ENCODE measurements at regions not wholly inside any gene's neighbourhood (a gene's known extent, or its start where the extent isn't known, plus 50 kb on each side); places are given as distances from the start of the nearest gene placed in this dataset.

GRCh38 chr1:41999884-42000283 is 81.2 kb upstream of the HIVEP3 start:
- TF ChIP-seq CTCF (IDR thresholded peaks at IDR 0.05; ENCODE audit: control insufficient read depth, insufficient read depth, low read depth, low read length, missing control alignments) = no peak
- no peak overlapping the region for H3K4me3 ChIP-seq (ENCODE audit: control insufficient read depth, low read depth, low read length)
- no peak for DNase-seq (ENCODE audit: low read depth)

- no peak for DNase-seq (ENCODE audit: low read depth)
- TF ChIP-seq CTCF (IDR thresholded peaks at IDR 0.05; ENCODE audit: control insufficient read depth, insufficient read depth, low read depth, low read length, missing control alignments) = no peak
- no peak overlapping the region for H3K4me3 ChIP-seq (ENCODE audit: control insufficient read depth, low read depth, low read length)
Observed at GRCh38 chr1:41998250-41998649, 79.5 kb upstream of the HIVEP3 start.

- H3K4me3 ChIP-seq (ENCODE audit: control insufficient read depth, low read depth, low read length) = no peak overlapping the region
- no peak for DNase-seq (ENCODE audit: low read depth)
- TF ChIP-seq CTCF (IDR thresholded peaks at IDR 0.05; ENCODE audit: control insufficient read depth, insufficient read depth, low read depth, low read length, missing control alignments) = no peak
Observed at GRCh38 chr1:41997153-41997552, 78.4 kb upstream of the HIVEP3 start.

- H3K4me3 ChIP-seq (ENCODE audit: control insufficient read depth, low read depth, low read length) = no peak overlapping the region
- no peak for DNase-seq (ENCODE audit: low read depth)
Observed at GRCh38 chr1:41995441-41996130, 76.9 kb upstream of the HIVEP3 start.

GRCh38 chr1:41994195-41994894 is 75.6 kb upstream of the HIVEP3 start:
- no peak overlapping the region for H3K4me3 ChIP-seq (ENCODE audit: control insufficient read depth, low read depth, low read length)
- TF ChIP-seq CTCF (IDR thresholded peaks at IDR 0.05; ENCODE audit: control insufficient read depth, insufficient read depth, low read depth, low read length, missing control alignments) = no peak
- no peak for DNase-seq (ENCODE audit: low read depth)

More at GRCh38 chr1:41995441-41996130, 76.9 kb upstream of the HIVEP3 start:
- TF ChIP-seq CTCF (IDR thresholded peaks at IDR 0.05; ENCODE audit: control insufficient read depth, insufficient read depth, low read depth, low read length, missing control alignments) = no peak

GRCh38 chr1:41983451-41983850 is 64.7 kb upstream of the HIVEP3 start:
- no peak overlapping the region for H3K4me3 ChIP-seq (ENCODE audit: control insufficient read depth, low read depth, low read length)
- DNase-seq (ENCODE audit: low read depth) = no peak
- no peak for TF ChIP-seq CTCF (IDR thresholded peaks at IDR 0.05; ENCODE audit: control insufficient read depth, insufficient read depth, low read depth, low read length, missing control alignments)
